Panc1 (cell line): ENCODE measurements at regions not wholly inside any gene's neighbourhood (a gene's known extent, or its start where the extent isn't known, plus 50 kb on each side); places are given as distances from the start of the nearest gene placed in this dataset.

Source experiments
- ATAC-seq: fragments of 200-7000 bp; cut with Tn5 transposase; 2 replicates; pipeline ENCODE4 v1.9.1; 2020; ENCODE audit warnings: mild to moderate bottlenecking, moderate library complexity
- BruUV-seq: library from RNA; stranded (reverse); fragments of 400-500 nt; replicated peaks from 2 replicates; lab custom pipeline; 2021; lab: Mats Ljungman, UMichigan
- CTCF ChIA-PET: fragments of 300-600 bp; sonication (Branson Sonifier 250); formaldehyde crosslinking; loops from one replicate; lab custom pipeline; 2022; ENCODE audit warnings: antibody characterized with exemption; lab: Charles Lee
- POLR2A ChIA-PET: fragments of 300-600 bp; sonication (Branson Sonifier 250); formaldehyde crosslinking; loops from one replicate; lab custom pipeline; 2022; ENCODE audit warnings: antibody characterized with exemption; lab: Charles Lee
- DNase-seq: peaks from one replicate; pipeline ENCODE4 v3.0.0-alpha.2; 2010; ENCODE audit warnings: low read depth, low spot score
- H3K27ac ChIP-seq: 2 replicates; pipeline ENCODE4 v1.5.1; 2011; ENCODE audit warnings: mild to moderate bottlenecking, low read length, inconsistent platforms
- H3K27me3 ChIP-seq: fragments of 200-500 bp; sonication (Bioruptor generic); 2 replicates; pipeline ENCODE4 v1.6.0; 2014; ENCODE audit warnings: low read length, inconsistent platforms; ENCODE audit not compliant: control insufficient read depth, insufficient read depth
- H3K36me3 ChIP-seq: fragments of 200-500 bp; sonication (Bioruptor generic); 2 replicates; pipeline ENCODE4 v1.5.1; 2014; ENCODE audit warnings: inconsistent platforms, mild to moderate bottlenecking, low read length, moderate library complexity; ENCODE audit not compliant: control insufficient read depth, insufficient read depth
- H3K4me1 ChIP-seq: 2 replicates; pipeline ENCODE4 v1.5.1; 2011; ENCODE audit warnings: inconsistent platforms, mild to moderate bottlenecking, low read length, moderate library complexity; ENCODE audit not compliant: control insufficient read depth, insufficient read depth
- H3K4me3 ChIP-seq, 2 experiments: 2 replicates each; pipeline ENCODE4 v1.5.1; 2011 to 2012; ENCODE audit warnings: low read depth in 2 of 2, low read length in 2 of 2, mild to moderate bottlenecking in 2 of 2, inconsistent platforms in 1 of 2, moderate library complexity in 1 of 2
- H3K9me3 ChIP-seq: fragments of 200-500 bp; sonication (Bioruptor generic); 2 replicates; pipeline ENCODE4 v1.5.1; 2014; ENCODE audit warnings: low read depth, mild to moderate bottlenecking, inconsistent platforms, low read length, moderate library complexity; ENCODE audit not compliant: control insufficient read depth, insufficient read depth
- POLR2AphosphoS5 ChIP-seq: IDR thresholded peaks from 2 replicates; pipeline ENCODE4 v1.6.1; 2012; ENCODE audit warnings: mild to moderate bottlenecking, low read depth, low read length, moderate library complexity
- SIN3A ChIP-seq: IDR thresholded peaks from 2 replicates; pipeline ENCODE4 v1.6.1; 2012; ENCODE audit warnings: low read depth, mild to moderate bottlenecking, low read length, moderate library complexity, borderline replicate concordance; ENCODE audit not compliant: insufficient read depth
- TCF7L2 ChIP-seq: IDR thresholded peaks from 2 replicates; pipeline ENCODE4 v1.6.1; 2011; ENCODE audit warnings: mild to moderate bottlenecking, low read depth, low read length, inconsistent platforms
- in situ Hi-C: cut with HindIII; loops from 2 replicates; pipeline ENCODE4 v1.10.0; 2016; ENCODE audit warnings: low sequenced_read_pairs, low pct_unique_long_range_greater_than_20kb
- intact Hi-C: fragments of 100-400 bp; cut with micrococcal nuclease; formaldehyde crosslinking; loops from one replicate; pipeline ENCODE4 v1.10.0; 2022; ENCODE audit not compliant: unreplicated experiment
- TF ChIP-seq, protein P1 (sequence below), 2 experiments: IDR thresholded peaks; 2 replicates each; pipeline ENCODE4 v1.6.1; 2011 to 2012; ENCODE audit warnings: low read depth in 2 of 2, control low read depth in 1 of 2, low read length in 1 of 2, mild to moderate bottlenecking in 1 of 2, moderate library complexity in 1 of 2; ENCODE audit not compliant: insufficient read depth in 1 of 2
- TF ChIP-seq, protein P2 (sequence below): fragments of 450-650 bp; IDR thresholded peaks from 2 replicates; pipeline ENCODE4 v1.5.1; 2017; ENCODE audit warnings: mild to moderate bottlenecking

DNA sequence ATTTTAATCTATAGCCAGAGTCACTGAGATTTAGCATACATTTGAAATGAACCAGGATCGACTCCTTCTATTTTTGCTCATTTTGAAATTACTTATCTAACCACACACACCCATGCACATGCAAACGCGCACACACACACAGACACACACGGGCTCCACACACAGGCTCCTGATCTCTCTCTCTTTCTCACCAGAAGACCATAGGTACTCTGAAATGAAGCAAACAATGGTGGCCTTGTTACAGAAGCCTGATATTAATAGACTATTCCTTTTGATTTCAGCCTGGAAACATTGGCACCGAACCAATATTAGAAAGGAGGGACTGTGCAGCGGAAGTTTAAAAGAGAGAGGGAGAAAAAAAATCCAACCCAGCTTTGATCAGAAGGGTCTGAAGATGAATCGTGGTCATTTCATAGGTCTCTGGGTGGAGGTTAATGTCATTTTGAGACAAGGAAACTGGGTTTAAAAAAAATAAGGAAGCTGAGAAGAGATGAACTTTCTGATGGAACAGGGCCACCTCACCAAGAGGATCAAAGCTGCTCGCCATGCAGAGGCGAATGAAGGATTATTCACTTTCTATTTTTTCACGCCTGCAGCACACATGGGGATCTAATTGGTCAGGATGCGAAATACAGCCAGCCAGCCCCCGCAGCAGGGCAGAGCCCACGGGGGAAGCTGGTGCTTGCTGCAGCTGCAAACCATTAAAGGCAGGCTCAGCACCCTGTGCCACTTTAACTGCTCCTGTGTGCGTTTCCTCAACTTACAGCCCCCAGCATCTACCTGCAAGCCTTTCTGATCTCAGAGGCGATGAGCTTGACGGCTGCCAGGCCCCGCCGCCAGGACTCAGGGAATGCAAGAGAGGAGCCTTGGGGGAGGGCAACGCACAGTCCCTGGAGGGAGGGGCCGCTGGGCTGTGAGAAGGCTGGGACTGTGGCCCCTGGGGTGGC is 88.8 kb downstream of the HES1 start:
- no TSS peak for BruUV-seq
- Histone ChIP-seq H3K36me3 (no peaks in the 10 kb centered on the region), H3K27ac (no peak overlapping the region), H3K4me3 (no peak overlapping the region), H3K4me1 (no peaks in the 10 kb centered on the region), H3K27me3 (no peaks in the 10 kb centered on the region), H3K9me3 (no peaks in the 10 kb centered on the region)
- ChIA-PET CTCF (no interaction called here), POLR2A (interaction anchor here (0.5 kb wide), 1 partner anchor 47 kb away, joined by 4 read pairs; no protein-coding TSS in a partner anchor)
- ATAC-seq (no peak), DNase-seq (no peak)
- in situ Hi-C loops (no loop called here), intact Hi-C loops (no loop called here)
- TF ChIP-seq, protein P1, sequence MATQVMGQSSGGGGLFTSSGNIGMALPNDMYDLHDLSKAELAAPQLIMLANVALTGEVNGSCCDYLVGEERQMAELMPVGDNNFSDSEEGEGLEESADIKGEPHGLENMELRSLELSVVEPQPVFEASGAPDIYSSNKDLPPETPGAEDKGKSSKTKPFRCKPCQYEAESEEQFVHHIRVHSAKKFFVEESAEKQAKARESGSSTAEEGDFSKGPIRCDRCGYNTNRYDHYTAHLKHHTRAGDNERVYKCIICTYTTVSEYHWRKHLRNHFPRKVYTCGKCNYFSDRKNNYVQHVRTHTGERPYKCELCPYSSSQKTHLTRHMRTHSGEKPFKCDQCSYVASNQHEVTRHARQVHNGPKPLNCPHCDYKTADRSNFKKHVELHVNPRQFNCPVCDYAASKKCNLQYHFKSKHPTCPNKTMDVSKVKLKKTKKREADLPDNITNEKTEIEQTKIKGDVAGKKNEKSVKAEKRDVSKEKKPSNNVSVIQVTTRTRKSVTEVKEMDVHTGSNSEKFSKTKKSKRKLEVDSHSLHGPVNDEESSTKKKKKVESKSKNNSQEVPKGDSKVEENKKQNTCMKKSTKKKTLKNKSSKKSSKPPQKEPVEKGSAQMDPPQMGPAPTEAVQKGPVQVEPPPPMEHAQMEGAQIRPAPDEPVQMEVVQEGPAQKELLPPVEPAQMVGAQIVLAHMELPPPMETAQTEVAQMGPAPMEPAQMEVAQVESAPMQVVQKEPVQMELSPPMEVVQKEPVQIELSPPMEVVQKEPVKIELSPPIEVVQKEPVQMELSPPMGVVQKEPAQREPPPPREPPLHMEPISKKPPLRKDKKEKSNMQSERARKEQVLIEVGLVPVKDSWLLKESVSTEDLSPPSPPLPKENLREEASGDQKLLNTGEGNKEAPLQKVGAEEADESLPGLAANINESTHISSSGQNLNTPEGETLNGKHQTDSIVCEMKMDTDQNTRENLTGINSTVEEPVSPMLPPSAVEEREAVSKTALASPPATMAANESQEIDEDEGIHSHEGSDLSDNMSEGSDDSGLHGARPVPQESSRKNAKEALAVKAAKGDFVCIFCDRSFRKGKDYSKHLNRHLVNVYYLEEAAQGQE (IDR thresholded peaks at IDR 0.05; ENCODE audit: insufficient read depth in 1 of 2, low read depth in 2 of 2, low read length in 1 of 2): no peak
- TF ChIP-seq TCF7L2 (no peak), SIN3A (no peak)

DNA sequence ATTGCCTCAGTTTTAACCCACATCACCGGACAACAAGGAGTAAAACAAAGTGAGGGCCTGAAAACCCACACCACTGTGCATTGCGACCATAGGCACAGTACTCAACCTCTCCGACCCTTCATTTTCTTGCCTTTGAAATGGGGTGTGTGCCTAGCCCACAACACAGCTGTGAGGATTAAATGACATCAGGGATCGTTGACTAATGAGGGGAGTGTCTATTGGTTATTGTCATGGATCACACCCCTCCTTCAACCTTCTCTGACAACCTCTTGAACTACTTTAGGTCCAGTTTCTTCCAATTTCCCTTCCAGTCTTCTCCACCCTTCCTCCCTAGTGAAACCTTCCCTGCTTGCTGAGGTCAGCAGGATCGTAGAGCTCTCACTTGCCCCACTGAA is 89.5 kb downstream of the HES1 start:
- Histone ChIP-seq H3K27me3 (no peaks in the 10 kb centered on the region), H3K9me3 (no peaks in the 10 kb centered on the region), H3K4me3 (no peak overlapping the region), H3K27ac (no peak overlapping the region), H3K36me3 (no peaks in the 10 kb centered on the region), H3K4me1 (no peaks in the 10 kb centered on the region)
- ChIA-PET POLR2A (interaction anchor here (0.5 kb wide), 1 partner anchor 47 kb away, joined by 4 read pairs; no protein-coding TSS in a partner anchor), CTCF (no interaction called here)
- DNase-seq (no peak), ATAC-seq (no peak)
- TF ChIP-seq POLR2AphosphoS5 (no peak), TCF7L2 (no peak), SIN3A (no peak)
- TF ChIP-seq, protein P1 (IDR thresholded peaks at IDR 0.05; ENCODE audit: insufficient read depth in 1 of 2, low read depth in 2 of 2, low read length in 1 of 2): no peak
- TF ChIP-seq, protein P2, sequence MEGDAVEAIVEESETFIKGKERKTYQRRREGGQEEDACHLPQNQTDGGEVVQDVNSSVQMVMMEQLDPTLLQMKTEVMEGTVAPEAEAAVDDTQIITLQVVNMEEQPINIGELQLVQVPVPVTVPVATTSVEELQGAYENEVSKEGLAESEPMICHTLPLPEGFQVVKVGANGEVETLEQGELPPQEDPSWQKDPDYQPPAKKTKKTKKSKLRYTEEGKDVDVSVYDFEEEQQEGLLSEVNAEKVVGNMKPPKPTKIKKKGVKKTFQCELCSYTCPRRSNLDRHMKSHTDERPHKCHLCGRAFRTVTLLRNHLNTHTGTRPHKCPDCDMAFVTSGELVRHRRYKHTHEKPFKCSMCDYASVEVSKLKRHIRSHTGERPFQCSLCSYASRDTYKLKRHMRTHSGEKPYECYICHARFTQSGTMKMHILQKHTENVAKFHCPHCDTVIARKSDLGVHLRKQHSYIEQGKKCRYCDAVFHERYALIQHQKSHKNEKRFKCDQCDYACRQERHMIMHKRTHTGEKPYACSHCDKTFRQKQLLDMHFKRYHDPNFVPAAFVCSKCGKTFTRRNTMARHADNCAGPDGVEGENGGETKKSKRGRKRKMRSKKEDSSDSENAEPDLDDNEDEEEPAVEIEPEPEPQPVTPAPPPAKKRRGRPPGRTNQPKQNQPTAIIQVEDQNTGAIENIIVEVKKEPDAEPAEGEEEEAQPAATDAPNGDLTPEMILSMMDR: no peak
- no TSS peak for BruUV-seq
- intact Hi-C loops (no loop called here), in situ Hi-C loops (no loop called here)
